ENCODE measurements at regions not wholly inside any gene's neighbourhood (a gene's known extent, or its start where the extent isn't known, plus 50 kb on each side); places are given as distances from the start of the nearest gene placed in this dataset.

- no peak for DNase-seq (ENCODE audit: extremely low read depth, low read depth)
- TF ChIP-seq CTCF (IDR thresholded peaks at IDR 0.05; ENCODE audit: low read depth, low read length, missing control alignments), result no peak
- H3K4me3 ChIP-seq (replicated peaks; ENCODE audit: low read depth, low read length), result no peak overlapping the region
Observed at GRCh38 chr10:78470267-78471103, 436.8 kb downstream of the RPS24 start.

- DNase-seq (ENCODE audit: extremely low read depth, low read depth), result no peak
- TF ChIP-seq CTCF (IDR thresholded peaks at IDR 0.05; ENCODE audit: low read depth, low read length, missing control alignments), result no peak
- no peak overlapping the region for H3K4me3 ChIP-seq (replicated peaks; ENCODE audit: low read depth, low read length)
Observed at GRCh38 chr10:78471326-78471722, 437.7 kb downstream of the RPS24 start.

- no peak for TF ChIP-seq CTCF (IDR thresholded peaks at IDR 0.05; ENCODE audit: low read depth, low read length, missing control alignments)
- no peak for DNase-seq (ENCODE audit: extremely low read depth, low read depth)
- no peak overlapping the region for H3K4me3 ChIP-seq (replicated peaks; ENCODE audit: low read depth, low read length)
Observed at GRCh38 chr10:78471723-78472550, 438.3 kb downstream of the RPS24 start.

- no peak for DNase-seq (ENCODE audit: extremely low read depth, low read depth)
- H3K4me3 ChIP-seq (replicated peaks; ENCODE audit: low read depth, low read length), result no peak overlapping the region
- no peak for TF ChIP-seq CTCF (IDR thresholded peaks at IDR 0.05; ENCODE audit: low read depth, low read length, missing control alignments)
Observed at GRCh38 chr10:78472551-78472890, 438.9 kb downstream of the RPS24 start.

GRCh38 chr10:78473006-78473405 is 439.3 kb downstream of the RPS24 start:
- no peak overlapping the region for H3K4me3 ChIP-seq (replicated peaks; ENCODE audit: low read depth, low read length)
- no peak for DNase-seq (ENCODE audit: extremely low read depth, low read depth)
- no peak for TF ChIP-seq CTCF (IDR thresholded peaks at IDR 0.05; ENCODE audit: low read depth, low read length, missing control alignments)

GRCh38 chr10:78474743-78475142 is 441.1 kb downstream of the RPS24 start:
- no peak for TF ChIP-seq CTCF (IDR thresholded peaks at IDR 0.05; ENCODE audit: low read depth, low read length, missing control alignments)
- H3K4me3 ChIP-seq (replicated peaks; ENCODE audit: low read depth, low read length), result no peak overlapping the region
- DNase-seq (ENCODE audit: extremely low read depth, low read depth), result no peak
